ENCODE measurements at regions not wholly inside any gene's neighbourhood (a gene's known extent, or its start where the extent isn't known, plus 50 kb on each side); places are given as distances from the start of the nearest gene placed in this dataset.

- no peak for DNase-seq
Observed at GRCh38 chr16:5605404-5605803, 507.8 kb upstream of the EEF2KMT start.

- DNase-seq = no peak
Observed at GRCh38 chr16:5604770-5605169, 507.2 kb upstream of the EEF2KMT start.

DNA sequence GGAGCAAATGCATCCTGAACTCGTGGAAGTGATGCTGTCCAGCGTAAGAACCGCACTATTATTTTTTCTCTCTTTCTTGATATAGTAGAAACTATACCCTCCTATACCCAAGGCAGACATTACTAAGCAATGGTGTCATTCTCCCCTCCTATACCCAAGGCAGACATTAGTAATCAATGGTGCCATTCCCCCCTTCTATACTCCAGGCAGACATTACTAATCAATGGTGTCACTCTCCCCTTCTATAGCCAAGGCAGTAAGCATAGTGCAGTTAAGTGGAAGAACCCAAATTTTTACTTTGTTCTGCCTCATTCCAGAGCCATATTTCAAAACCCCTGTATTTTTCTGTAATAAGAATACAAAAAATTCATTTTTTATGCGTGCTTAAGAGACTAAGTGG is 506.2 kb upstream of the EEF2KMT start:
- no peak for DNase-seq

DNA sequence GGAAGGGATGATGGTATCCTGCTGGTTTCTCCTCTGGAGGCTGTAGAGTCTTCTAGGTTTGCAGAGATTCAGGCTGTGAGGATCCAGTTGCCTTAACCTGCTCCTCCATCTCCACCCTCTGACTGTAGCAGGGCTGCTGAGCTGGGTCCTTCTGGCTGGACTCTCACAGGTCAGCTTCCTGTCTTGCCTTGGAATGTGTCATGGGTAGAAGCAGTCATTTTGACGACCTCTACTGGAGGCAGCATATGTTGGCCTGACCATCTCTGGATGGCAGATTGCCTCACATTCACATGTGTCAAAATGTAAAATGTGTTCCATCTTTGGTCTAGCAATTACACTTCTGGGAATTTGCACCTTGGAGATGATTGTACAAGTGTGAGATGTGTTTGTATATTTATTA is 504.4 kb upstream of the EEF2KMT start:
- no peak for DNase-seq

GRCh38 chr16:5598793-5599192 is 501.2 kb upstream of the EEF2KMT start:
- DNase-seq = no peak

DNA sequence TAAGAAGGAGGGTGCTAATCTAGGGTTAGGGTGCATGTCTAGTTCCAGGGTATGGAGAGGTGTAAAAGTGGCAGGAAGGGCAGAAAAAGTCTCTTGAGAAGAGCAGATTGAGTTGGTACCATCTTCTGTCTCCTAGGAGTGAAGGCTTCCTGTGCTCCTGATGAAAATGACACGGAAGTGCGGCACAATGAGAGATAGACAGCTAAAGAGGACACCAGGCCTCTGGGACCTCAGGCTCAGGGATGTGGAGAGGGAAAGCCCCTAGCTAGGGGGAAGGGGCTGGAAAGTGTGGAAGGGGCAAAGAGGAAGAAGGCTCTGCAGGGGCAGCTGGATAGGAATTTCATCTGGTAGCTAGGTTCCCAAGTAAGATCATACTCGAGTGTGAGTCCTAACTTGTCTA is 498.3 kb upstream of the EEF2KMT start:
- DNase-seq = no peak

DNA sequence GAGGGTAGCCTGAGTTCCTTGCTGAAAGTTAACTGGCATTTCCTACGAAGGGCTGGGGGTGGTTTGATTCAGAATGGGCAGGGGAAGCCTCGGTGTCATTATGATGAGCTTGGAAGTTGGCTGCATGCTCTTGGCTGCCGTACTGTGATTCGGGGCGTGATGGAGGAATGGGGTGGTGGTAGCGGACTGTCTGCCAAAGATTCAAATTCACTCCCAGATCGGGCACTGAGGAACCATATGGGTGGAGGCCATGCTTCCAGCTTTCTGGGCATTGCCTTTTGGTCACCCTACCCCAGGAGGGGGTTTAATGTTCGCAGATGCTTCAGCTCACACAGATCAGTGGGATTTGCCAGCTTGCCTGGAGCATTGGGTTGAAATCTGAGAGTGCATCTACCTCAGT is 492.8 kb upstream of the EEF2KMT start:
- no peak for DNase-seq

DNA sequence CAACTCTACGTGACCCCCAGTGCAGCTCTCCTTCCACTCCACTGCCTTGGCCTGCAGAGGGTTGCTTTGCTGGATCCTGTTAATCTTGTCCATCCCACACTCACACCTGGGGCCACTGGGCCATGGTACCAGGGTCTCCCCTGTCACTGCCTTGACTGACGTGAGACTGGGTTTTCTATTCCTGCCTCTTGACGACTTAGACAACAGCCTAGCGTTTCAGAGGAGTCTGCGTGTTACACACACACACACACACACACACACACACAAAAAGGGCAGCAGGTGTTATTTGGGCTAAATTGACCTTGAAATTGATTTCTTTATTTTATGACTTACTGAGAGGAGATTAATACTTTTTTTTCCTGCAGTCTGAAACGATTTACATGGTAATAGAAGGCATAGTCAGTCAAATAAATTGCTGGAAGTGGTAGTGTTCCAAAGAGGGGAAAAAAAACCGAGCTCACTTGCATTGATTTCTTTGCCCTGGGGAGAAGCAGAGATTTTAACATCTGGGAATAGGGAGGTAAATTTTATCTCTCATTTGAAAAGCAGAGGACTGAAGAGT is 492.3 kb upstream of the EEF2KMT start:
- DNase-seq = no peak

- no peak for DNase-seq
Observed at GRCh38 chr16:5584109-5584508, 486.5 kb upstream of the EEF2KMT start.

GRCh38 chr16:5582529-5582928 is 484.9 kb upstream of the EEF2KMT start:
- no peak for DNase-seq

DNA sequence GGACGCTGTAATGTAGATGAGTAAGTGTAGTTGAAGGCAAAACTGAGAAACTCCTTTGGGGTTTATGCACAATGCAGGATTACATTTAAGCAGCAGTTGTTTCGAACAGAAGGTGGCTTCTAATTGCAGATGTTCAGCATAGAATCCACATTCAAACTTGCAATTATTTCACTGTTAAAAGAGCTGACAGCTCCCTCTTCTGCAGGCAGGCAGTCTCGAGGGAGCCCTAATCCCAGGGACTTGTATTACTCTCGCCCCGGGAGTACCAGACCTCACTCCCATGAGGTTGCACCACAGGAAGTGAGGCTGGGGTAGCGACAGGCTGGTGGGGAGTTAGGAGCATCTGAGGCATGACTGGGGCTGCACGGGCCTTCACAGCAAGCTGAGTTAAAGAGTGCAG is 484.3 kb upstream of the EEF2KMT start:
- no peak for DNase-seq

- no peak for DNase-seq
Observed at GRCh38 chr16:5581428-5581827, 483.8 kb upstream of the EEF2KMT start.

DNA sequence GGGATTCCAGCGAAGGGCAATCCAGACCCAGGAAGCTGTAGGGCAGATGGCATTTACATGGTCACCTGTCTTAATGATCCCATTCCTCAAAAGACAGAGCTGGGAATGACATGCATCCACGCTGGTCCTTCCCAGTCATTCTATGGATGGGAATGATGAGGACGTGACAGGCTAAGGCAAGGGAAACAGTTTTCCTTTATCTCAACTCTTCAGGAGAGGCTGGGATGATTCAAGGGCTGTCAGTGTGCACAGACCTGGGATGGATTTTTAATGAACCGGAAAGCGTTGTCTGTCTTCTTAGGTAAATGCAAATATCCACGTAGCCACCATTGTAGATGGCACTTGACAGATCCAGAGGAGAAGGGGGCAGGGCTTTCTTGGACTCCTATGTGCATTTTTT is 483.2 kb upstream of the EEF2KMT start:
- no peak for DNase-seq

- no peak for DNase-seq
Observed at GRCh38 chr16:5580296-5580695, 482.7 kb upstream of the EEF2KMT start.

GRCh38 chr16:5578980-5579379 is 481.4 kb upstream of the EEF2KMT start:
- DNase-seq = no peak

- no peak for DNase-seq
Observed at GRCh38 chr16:5577463-5577862, 479.9 kb upstream of the EEF2KMT start.

GRCh38 chr16:5575646-5576245 is 478.2 kb upstream of the EEF2KMT start:
- no peak for DNase-seq

DNA sequence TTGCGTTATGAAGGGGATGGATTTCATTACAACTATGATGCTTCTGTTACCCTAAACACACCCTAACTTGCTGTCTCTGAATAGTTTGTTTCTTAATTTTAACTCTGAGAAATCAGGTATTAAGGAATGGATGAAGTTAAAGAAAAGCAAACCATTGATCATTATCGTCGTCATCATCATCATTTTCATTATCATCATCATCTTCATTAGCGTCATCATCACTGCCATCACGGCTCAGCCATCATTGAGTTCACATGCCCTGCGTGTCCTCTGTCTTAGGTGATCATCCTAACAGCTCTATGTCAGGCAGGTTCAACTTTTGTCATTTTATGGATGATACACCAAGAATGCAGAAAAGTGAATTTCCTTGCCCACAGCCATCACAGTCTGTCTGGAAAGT is 477.5 kb upstream of the EEF2KMT start:
- no peak for DNase-seq

DNA sequence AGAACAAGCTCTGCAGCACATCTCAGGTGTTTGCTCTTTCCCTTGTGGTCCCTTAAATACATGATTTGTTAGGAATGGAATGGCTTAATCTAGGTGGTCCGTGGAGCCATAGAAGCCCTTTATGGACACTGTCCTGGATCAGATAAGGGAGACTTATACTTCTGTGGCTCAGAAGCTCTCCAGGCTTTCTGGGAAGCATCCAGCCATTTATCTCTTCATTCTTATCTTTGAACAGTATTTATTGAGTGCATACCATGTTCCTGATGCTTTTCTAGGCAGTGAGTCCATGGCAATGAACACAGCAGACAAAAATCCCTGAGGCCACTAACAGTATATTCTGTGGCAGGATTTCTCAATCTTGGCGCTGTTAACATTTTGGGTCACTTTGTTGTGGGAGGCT is 474.5 kb upstream of the EEF2KMT start:
- DNase-seq = no peak

DNA sequence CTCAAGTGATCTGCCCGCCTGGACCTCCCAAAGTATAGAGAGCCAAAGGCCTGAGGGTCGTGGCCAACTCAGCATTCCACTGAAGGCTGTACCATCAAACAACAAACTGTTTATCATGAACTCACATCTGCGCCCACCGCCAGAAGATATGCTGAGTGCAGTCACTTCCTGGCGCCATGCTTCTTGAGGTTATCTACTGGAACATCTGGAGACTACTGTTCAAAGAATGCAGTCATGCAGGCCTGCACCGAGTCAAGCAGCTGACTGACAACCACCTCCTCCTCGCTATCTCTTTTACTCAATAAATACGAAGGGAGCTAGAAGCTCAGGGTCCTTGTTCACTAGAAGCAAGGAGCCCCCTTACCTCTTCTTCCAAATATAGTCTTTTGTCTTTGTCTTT is 473.9 kb upstream of the EEF2KMT start:
- DNase-seq = no peak

DNA sequence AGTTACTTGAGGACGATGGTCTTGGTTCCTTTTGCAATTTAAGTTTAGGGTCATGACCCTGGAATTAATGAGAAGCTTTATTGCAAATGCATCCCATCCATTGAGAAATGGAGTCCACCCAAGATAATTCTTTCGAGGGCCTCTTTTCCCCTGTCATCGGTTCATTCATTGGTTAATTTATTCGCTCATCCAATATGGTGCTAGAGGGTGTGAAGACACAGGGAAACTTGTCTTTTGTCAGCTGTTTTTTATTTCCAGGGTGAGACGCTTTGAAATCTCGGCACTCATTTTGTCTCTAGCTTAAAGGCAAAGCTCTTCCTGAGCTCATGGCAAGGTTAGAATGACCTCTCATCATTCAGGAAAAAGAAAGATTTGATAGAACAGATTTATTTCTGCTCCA is 464.2 kb upstream of the EEF2KMT start:
- no peak for DNase-seq

DNA sequence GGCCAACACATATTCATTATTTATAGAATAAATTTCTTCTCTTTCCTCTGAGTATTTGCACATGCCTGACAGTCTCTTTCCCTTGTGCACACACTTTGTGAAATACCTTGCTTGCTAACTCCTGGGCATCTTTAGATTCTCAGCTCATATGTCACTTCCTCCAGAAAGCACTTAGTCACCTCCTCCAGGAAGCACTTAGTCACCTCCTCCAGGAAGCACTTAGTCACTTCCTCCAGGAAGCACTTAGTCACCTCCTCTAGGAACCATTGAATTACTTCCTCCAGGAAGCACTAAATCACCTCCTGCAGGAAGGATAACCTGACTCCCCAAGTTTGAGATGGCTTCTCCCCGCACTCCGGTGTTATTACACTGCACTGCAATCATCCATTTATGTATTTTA is 462.5 kb upstream of the EEF2KMT start:
- DNase-seq = no peak

- no peak for DNase-seq
Observed at GRCh38 chr16:5557966-5558365, 460.4 kb upstream of the EEF2KMT start.

GRCh38 chr16:5557448-5557847 is 459.9 kb upstream of the EEF2KMT start:
- DNase-seq = no peak

DNA sequence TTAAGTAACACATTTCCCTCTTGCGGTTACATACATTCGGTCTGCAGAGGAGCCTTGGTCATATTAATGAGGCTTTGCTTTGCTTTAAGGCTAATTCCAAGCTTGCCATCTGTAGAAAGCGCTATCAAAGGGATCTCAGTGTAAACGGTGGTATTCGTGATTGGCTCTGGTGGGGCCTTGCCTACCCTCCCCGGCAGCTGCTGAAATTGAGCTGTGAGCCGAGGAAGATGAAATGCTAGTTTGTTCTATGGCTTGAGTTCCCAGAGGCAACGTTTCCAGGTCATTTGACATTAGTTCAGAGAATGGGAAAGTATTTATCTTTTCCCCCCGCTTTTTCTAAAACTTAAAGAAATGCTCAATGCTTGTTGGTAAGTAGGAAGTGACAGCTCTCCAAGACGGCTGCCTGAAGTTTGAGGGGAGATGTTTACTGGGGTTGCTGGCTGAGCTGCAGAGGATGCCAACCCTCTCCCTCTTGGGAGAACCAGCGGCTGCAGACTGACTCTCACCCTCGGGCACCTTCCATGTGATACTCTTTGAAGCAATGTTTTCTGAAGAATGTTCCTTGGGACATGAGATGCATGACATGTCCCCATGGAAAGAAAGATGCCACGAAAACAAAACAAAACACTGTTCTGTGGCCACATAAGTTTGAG is 458.7 kb upstream of the EEF2KMT start:
- no peak for DNase-seq
